SK-N-SH treated with all-trans-retinoic acid at 6 μM for 48 hours (cell line): ENCODE measurements at regions not wholly inside any gene's neighbourhood (a gene's known extent, or its start where the extent isn't known, plus 50 kb on each side); places are given as distances from the start of the nearest gene placed in this dataset.
A peak's percentile ranks its signal among the peaks of the same experiment; 100 is the strongest.

Experiments
- ATAC-seq: fragments of 200-7000 bp; cut with Tn5 transposase; 3 replicates; pipeline ENCODE4 v1.9.1; 2020; ENCODE audit warnings: mild to moderate bottlenecking, moderate library complexity
- ARNTL ChIP-seq: fragments of 450-650 bp; formaldehyde crosslinking; IDR thresholded peaks from 2 replicates; pipeline ENCODE4 v1.5.0; 2020; ENCODE audit warnings: low read depth, mild to moderate bottlenecking, moderate library complexity, borderline replicate concordance
- BACH2 ChIP-seq: fragments of 250-450 bp; sonication (Bioruptor Pico); IDR thresholded peaks from 2 replicates; pipeline ENCODE4 v1.9.0; 2021; ENCODE audit warnings: mild to moderate bottlenecking, borderline replicate concordance
- ESRRG ChIP-seq: fragments of 250-450 bp; sonication (Bioruptor Pico); IDR thresholded peaks from 2 replicates; pipeline ENCODE4 v1.6.1; 2021; ENCODE audit warnings: mild to moderate bottlenecking
- GLIS3 ChIP-seq: fragments of 250-450 bp; sonication (Bioruptor Pico); IDR thresholded peaks from 2 replicates; pipeline ENCODE4 v1.5.0; 2020; ENCODE audit warnings: mild to moderate bottlenecking, moderate library complexity
- OSR1 ChIP-seq: fragments of 250-450 bp; sonication (Bioruptor Pico); IDR thresholded peaks from 2 replicates; pipeline ENCODE4 v1.8.0; 2022; ENCODE audit warnings: moderate library complexity, mild to moderate bottlenecking, inconsistent platforms
- PPARA ChIP-seq: fragments of 250-450 bp; sonication (Bioruptor Pico); IDR thresholded peaks from 2 replicates; pipeline ENCODE4 v1.5.0; 2020; ENCODE audit warnings: mild to moderate bottlenecking, borderline replicate concordance
- SNAI2 ChIP-seq: fragments of 250-450 bp; sonication (Bioruptor Pico); IDR thresholded peaks from 2 replicates; pipeline ENCODE4 v1.5.0; 2020; ENCODE audit warnings: mild to moderate bottlenecking, moderate library complexity
- TCF4 ChIP-seq: fragments of 250-450 bp; sonication (Bioruptor Pico); IDR thresholded peaks from 2 replicates; pipeline ENCODE4 v1.8.0; 2021; ENCODE audit warnings: mild to moderate bottlenecking, moderate library complexity, borderline replicate concordance
- TOX ChIP-seq: fragments of 250-450 bp; sonication (Bioruptor Pico); IDR thresholded peaks from 2 replicates; pipeline ENCODE4 v1.8.0; 2021; ENCODE audit warnings: mild to moderate bottlenecking, moderate library complexity, borderline replicate concordance
- ZC3H10 ChIP-seq: fragments of 250-450 bp; sonication (Bioruptor Pico); IDR thresholded peaks from 2 replicates; pipeline ENCODE4 v1.5.1; 2021; ENCODE audit warnings: mild to moderate bottlenecking, moderate library complexity
- ZFP3 ChIP-seq: fragments of 250-450 bp; sonication (Bioruptor Pico); IDR thresholded peaks from 2 replicates; pipeline ENCODE4 v1.5.0; 2020; ENCODE audit warnings: mild to moderate bottlenecking, moderate library complexity
- ZNF565 ChIP-seq: fragments of 450-650 bp; formaldehyde crosslinking; conservative IDR thresholded peaks from 2 replicates; pipeline ENCODE4 v1.5.0; 2020; ENCODE audit warnings: low read depth, mild to moderate bottlenecking, moderate library complexity
- ZNF70 ChIP-seq: fragments of 450-650 bp; formaldehyde crosslinking; IDR thresholded peaks from 2 replicates; pipeline ENCODE4 v1.5.0; 2020; ENCODE audit warnings: mild to moderate bottlenecking, moderate library complexity
- ZNF8 ChIP-seq: fragments of 450-650 bp; formaldehyde crosslinking; IDR thresholded peaks from 2 replicates; pipeline ENCODE4 v1.5.0; 2020; ENCODE audit warnings: mild to moderate bottlenecking, moderate library complexity
- TF ChIP-seq, protein P1 (sequence below): fragments of 250-450 bp; sonication (Bioruptor Pico); IDR thresholded peaks from 2 replicates; pipeline ENCODE4 v1.5.0; 2020; ENCODE audit warnings: mild to moderate bottlenecking, moderate library complexity
- TF ChIP-seq, protein P2 (sequence below): fragments of 250-450 bp; sonication (Bioruptor Pico); IDR thresholded peaks from 2 replicates; pipeline ENCODE4 v1.8.0; 2021; ENCODE audit warnings: low read depth, mild to moderate bottlenecking, moderate library complexity, borderline replicate concordance
- TF ChIP-seq, protein P3 (sequence below): fragments of 250-450 bp; sonication (Bioruptor Pico); IDR thresholded peaks from 2 replicates; pipeline ENCODE4 v1.5.1; 2021; ENCODE audit warnings: mild to moderate bottlenecking, moderate library complexity
- TF ChIP-seq, protein P4 (sequence below): fragments of 250-450 bp; sonication (Bioruptor Pico); IDR thresholded peaks from 2 replicates; pipeline ENCODE4 v1.8.0; 2020; ENCODE audit warnings: mild to moderate bottlenecking, moderate library complexity, borderline replicate concordance

DNA sequence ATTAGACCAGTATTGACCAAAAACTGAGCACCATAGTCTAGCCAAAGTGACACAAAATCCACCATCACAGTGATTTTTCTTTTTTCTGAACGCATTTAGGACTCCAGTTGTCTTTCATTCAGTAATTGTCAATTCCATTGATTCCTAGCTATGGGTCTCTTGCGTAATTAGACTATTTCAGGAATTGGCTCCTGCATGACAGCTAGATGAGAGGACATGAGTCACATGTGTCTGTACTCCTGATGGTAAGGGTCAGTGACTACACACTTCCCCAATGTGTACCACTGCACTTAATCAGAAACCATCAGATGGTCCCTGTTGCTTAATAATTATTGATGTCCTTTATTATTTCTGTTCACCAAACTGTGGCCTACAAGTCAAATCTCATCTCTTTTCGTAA is 469.5 kb downstream of the POM121L12 start (continued):
- TF ChIP-seq, protein P1, sequence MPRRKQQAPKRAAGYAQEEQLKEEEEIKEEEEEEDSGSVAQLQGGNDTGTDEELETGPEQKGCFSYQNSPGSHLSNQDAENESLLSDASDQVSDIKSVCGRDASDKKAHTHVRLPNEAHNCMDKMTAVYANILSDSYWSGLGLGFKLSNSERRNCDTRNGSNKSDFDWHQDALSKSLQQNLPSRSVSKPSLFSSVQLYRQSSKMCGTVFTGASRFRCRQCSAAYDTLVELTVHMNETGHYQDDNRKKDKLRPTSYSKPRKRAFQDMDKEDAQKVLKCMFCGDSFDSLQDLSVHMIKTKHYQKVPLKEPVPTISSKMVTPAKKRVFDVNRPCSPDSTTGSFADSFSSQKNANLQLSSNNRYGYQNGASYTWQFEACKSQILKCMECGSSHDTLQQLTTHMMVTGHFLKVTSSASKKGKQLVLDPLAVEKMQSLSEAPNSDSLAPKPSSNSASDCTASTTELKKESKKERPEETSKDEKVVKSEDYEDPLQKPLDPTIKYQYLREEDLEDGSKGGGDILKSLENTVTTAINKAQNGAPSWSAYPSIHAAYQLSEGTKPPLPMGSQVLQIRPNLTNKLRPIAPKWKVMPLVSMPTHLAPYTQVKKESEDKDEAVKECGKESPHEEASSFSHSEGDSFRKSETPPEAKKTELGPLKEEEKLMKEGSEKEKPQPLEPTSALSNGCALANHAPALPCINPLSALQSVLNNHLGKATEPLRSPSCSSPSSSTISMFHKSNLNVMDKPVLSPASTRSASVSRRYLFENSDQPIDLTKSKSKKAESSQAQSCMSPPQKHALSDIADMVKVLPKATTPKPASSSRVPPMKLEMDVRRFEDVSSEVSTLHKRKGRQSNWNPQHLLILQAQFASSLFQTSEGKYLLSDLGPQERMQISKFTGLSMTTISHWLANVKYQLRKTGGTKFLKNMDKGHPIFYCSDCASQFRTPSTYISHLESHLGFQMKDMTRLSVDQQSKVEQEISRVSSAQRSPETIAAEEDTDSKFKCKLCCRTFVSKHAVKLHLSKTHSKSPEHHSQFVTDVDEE (CRISPR knock-in tag): no peak
- no peak for TF ChIP-seq ZNF565 (CRISPR knock-in tag)
- no peak for TF ChIP-seq ARNTL
- TF ChIP-seq ZNF70 (CRISPR knock-in tag): no peak

DNA sequence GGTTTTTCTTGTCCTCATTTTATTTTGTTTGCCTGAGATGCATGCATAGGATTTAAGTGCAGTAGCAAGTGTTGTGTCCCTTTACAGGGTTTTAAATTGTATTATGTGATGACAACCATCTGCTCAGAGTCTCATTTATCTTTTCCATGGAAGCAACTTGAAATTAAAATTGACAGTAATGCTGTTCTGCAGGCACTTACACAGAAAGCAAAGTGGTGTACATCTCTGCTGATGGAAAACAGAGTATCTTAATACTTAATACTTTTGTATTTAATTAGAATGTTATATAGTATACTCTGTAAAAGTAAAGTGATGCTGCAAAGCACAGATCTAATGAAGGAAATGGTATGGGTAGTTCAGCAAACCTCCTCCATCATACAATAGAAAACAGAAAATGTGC is 482.9 kb downstream of the POM121L12 start:
- peak; percentile 50; the same call in 1 of the 3 replicates for ATAC-seq
- TF ChIP-seq TOX: no peak
- TF ChIP-seq ZC3H10 (CRISPR knock-in tag): no peak
- TF ChIP-seq TCF4: peak; percentile 91
- no peak for TF ChIP-seq ESRRG
- peak; percentile 42; the same call in 1 of the 2 replicates for TF ChIP-seq ZNF70 (CRISPR knock-in tag)
- TF ChIP-seq ARNTL: 0 out of 2 replicates have a peak, but pooled peaks have one; percentile 34
- TF ChIP-seq ZNF8 (CRISPR knock-in tag): 0 out of 2 replicates have a peak, but pooled peaks have one; percentile 55
- TF ChIP-seq, protein P2, sequence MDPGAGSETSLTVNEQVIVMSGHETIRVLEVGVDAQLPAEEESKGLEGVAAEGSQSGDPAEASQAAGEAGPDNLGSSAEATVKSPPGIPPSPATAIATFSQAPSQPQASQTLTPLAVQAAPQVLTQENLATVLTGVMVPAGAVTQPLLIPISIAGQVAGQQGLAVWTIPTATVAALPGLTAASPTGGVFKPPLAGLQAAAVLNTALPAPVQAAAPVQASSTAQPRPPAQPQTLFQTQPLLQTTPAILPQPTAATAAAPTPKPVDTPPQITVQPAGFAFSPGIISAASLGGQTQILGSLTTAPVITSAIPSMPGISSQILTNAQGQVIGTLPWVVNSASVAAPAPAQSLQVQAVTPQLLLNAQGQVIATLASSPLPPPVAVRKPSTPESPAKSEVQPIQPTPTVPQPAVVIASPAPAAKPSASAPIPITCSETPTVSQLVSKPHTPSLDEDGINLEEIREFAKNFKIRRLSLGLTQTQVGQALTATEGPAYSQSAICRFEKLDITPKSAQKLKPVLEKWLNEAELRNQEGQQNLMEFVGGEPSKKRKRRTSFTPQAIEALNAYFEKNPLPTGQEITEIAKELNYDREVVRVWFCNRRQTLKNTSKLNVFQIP: peak; percentile 56; the same call in 1 of the 2 replicates
- peak; percentile 28; the same call in 1 of the 2 replicates for TF ChIP-seq PPARA (CRISPR knock-in tag)
- TF ChIP-seq, protein P3, sequence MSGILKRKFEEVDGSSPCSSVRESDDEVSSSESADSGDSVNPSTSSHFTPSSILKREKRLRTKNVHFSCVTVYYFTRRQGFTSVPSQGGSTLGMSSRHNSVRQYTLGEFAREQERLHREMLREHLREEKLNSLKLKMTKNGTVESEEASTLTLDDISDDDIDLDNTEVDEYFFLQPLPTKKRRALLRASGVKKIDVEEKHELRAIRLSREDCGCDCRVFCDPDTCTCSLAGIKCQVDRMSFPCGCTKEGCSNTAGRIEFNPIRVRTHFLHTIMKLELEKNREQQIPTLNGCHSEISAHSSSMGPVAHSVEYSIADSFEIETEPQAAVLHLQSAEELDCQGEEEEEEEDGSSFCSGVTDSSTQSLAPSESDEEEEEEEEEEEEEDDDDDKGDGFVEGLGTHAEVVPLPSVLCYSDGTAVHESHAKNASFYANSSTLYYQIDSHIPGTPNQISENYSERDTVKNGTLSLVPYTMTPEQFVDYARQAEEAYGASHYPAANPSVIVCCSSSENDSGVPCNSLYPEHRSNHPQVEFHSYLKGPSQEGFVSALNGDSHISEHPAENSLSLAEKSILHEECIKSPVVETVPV (CRISPR knock-in tag): peak; percentile 89
- peak; percentile 56; the same call in 1 of the 2 replicates for TF ChIP-seq GLIS3 (CRISPR knock-in tag)
- TF ChIP-seq ZFP3 (CRISPR knock-in tag): no peak
- TF ChIP-seq, protein P1 (CRISPR knock-in tag): peak; percentile 96
- no peak for TF ChIP-seq OSR1 (CRISPR knock-in tag)
- peak; percentile 75; the same call in 1 of the 2 replicates for TF ChIP-seq ZNF565 (CRISPR knock-in tag)
- TF ChIP-seq, protein P4, sequence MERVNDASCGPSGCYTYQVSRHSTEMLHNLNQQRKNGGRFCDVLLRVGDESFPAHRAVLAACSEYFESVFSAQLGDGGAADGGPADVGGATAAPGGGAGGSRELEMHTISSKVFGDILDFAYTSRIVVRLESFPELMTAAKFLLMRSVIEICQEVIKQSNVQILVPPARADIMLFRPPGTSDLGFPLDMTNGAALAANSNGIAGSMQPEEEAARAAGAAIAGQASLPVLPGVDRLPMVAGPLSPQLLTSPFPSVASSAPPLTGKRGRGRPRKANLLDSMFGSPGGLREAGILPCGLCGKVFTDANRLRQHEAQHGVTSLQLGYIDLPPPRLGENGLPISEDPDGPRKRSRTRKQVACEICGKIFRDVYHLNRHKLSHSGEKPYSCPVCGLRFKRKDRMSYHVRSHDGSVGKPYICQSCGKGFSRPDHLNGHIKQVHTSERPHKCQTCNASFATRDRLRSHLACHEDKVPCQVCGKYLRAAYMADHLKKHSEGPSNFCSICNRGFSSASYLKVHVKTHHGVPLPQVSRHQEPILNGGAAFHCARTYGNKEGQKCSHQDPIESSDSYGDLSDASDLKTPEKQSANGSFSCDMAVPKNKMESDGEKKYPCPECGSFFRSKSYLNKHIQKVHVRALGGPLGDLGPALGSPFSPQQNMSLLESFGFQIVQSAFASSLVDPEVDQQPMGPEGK (CRISPR knock-in tag): no peak
- TF ChIP-seq BACH2 (CRISPR knock-in tag): 0 out of 2 replicates have a peak, but pooled peaks have one; percentile 14
- TF ChIP-seq, all 23 proteins: peak for 11

DNA sequence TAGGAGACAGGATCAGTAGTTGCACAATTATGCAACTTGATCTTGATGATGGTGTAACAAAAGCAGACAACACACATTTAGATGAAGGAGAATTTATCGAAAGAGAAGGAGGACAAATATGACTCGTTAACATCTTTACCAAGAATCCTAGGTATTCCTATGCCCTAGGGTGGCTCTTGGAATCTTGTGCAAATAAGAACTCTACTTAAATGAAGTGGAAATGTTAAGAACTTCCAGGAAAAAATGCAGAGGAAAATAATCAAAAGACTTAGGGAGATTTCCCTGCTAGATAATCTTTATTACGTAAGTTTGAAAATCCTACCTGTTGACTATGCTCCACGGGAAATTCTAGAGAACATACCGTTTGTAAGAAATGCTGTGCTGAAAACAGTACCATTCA is 485.4 kb downstream of the POM121L12 start:
- no peak for ATAC-seq
- TF ChIP-seq ZNF70 (CRISPR knock-in tag): no peak
- no peak for TF ChIP-seq TCF4
- no peak for TF ChIP-seq ZNF8 (CRISPR knock-in tag)
- TF ChIP-seq SNAI2 (CRISPR knock-in tag): no peak
- TF ChIP-seq TOX: no peak
- TF ChIP-seq, protein P4 (CRISPR knock-in tag): no peak
